GM18517 (cell line): ENCODE measurements at regions not wholly inside any gene's neighbourhood (a gene's known extent, or its start where the extent isn't known, plus 50 kb on each side); places are given as distances from the start of the nearest gene placed in this dataset.

Source experiments
- ATAC-seq: cut with Tn5 transposase; IDR thresholded peaks from one replicate; pipeline ENCODE4 v1.9.1; 2021; ENCODE audit warnings: mild to moderate bottlenecking, moderate library complexity; ENCODE audit not compliant: unreplicated experiment

GRCh38 chr4:107187091-107187490, 151.0 kb upstream of the DKK2 start:
- no peak for ATAC-seq

- peak; percentile 98 for ATAC-seq
Observed at GRCh38 chr4:107183155-107183774, 147.2 kb upstream of the DKK2 start.

- no peak for ATAC-seq
Observed at GRCh38 chr4:107182347-107182746, 146.2 kb upstream of the DKK2 start.

- no peak for ATAC-seq
Observed at GRCh38 chr4:107166873-107167450, 130.8 kb upstream of the DKK2 start.

- ATAC-seq = no peak
Observed at GRCh38 chr4:107166181-107166580, 130.1 kb upstream of the DKK2 start.

- ATAC-seq = no peak
Observed at GRCh38 chr4:107164962-107165475, 128.9 kb upstream of the DKK2 start.

- ATAC-seq = no peak
Observed at GRCh38 chr4:107156443-107156842, 120.3 kb upstream of the DKK2 start.

- ATAC-seq = no peak
Observed at GRCh38 chr4:107155366-107155765, 119.3 kb upstream of the DKK2 start.

- ATAC-seq = no peak
Observed at GRCh38 chr4:107153956-107154355, 117.8 kb upstream of the DKK2 start.

GRCh38 chr4:107153228-107153627, 117.1 kb upstream of the DKK2 start:
- ATAC-seq = no peak

GRCh38 chr4:107151173-107151572, 115.1 kb upstream of the DKK2 start:
- ATAC-seq = no peak

- ATAC-seq = no peak
Observed at GRCh38 chr4:107148904-107149303, 112.8 kb upstream of the DKK2 start.

GRCh38 chr4:107147873-107148272, 111.8 kb upstream of the DKK2 start:
- ATAC-seq = no peak

GRCh38 chr4:107138433-107138832, 102.3 kb upstream of the DKK2 start:
- ATAC-seq = no peak

- ATAC-seq = no peak
Observed at GRCh38 chr4:107133965-107134653, 98.0 kb upstream of the DKK2 start.

- no peak for ATAC-seq
Observed at GRCh38 chr4:107131295-107131694, 95.2 kb upstream of the DKK2 start.

GRCh38 chr4:107130157-107130556, 94.0 kb upstream of the DKK2 start:
- no peak for ATAC-seq

GRCh38 chr4:107129611-107130010, 93.5 kb upstream of the DKK2 start:
- ATAC-seq = no peak

GRCh38 chr4:107129076-107129475, 93.0 kb upstream of the DKK2 start:
- ATAC-seq = no peak

GRCh38 chr4:107128116-107128515, 92.0 kb upstream of the DKK2 start:
- no peak for ATAC-seq

GRCh38 chr4:107125496-107125895, 89.4 kb upstream of the DKK2 start:
- ATAC-seq = no peak

GRCh38 chr4:107122736-107123135, 86.6 kb upstream of the DKK2 start:
- ATAC-seq = no peak
